Left ventricle myocardium superior (tissue), 1 donor: ENCODE measurements at regions not wholly inside any gene's neighbourhood (a gene's known extent, or its start where the extent isn't known, plus 50 kb on each side); places are given as distances from the start of the nearest gene placed in this dataset.

Source experiments
- ATAC-seq: fragments of 200-7000 bp; cut with Tn5 transposase; one replicate; pipeline ENCODE4 v1.9.1; 2020; ENCODE audit warnings: mild to moderate bottlenecking, moderate library complexity
- DNase-seq: peaks from one replicate; pipeline ENCODE4 v3.0.0-alpha.2; 2020
- intact Hi-C: fragments of 100-400 bp; cut with micrococcal nuclease; formaldehyde crosslinking; loops from one replicate; pipeline ENCODE4 v1.11.0; 2022
- donor health status: DM: no; HTN: yes; CAD: no; lungs with severe emphysema.

- ATAC-seq (no peak), DNase-seq (no peak)
- intact Hi-C loops = no loop called here
Measured at GRCh38 chr12:98351089-98351488, 164.3 kb upstream of the TMPO start.

- intact Hi-C loops = no loop called here
- no peak for DNase-seq
- no peak for ATAC-seq
Measured at GRCh38 chr12:98351784-98352183, 163.6 kb upstream of the TMPO start.

GRCh38 chr12:98352218-98352811, 163.1 kb upstream of the TMPO start:
- ATAC-seq = no peak
- intact Hi-C loops = no loop called here

GRCh38 chr12:98352835-98353234, 162.6 kb upstream of the TMPO start:
- ATAC-seq = no peak
- DNase-seq = no peak
- intact Hi-C loops = no loop called here

More at GRCh38 chr12:98352218-98352811, 163.1 kb upstream of the TMPO start:
- no peak for DNase-seq

GRCh38 chr12:98354520-98355035, 160.8 kb upstream of the TMPO start:
- DNase-seq (no peak), ATAC-seq (no peak)
- intact Hi-C loops = no loop called here

- ATAC-seq = no peak
- no peak for DNase-seq
- intact Hi-C loops = no loop called here
Measured at GRCh38 chr12:98355322-98355721, 160.1 kb upstream of the TMPO start.

GRCh38 chr12:98355933-98356332, 159.5 kb upstream of the TMPO start:
- no peak for ATAC-seq
- DNase-seq = no peak
- intact Hi-C loops = no loop called here

GRCh38 chr12:98358144-98358543, 157.2 kb upstream of the TMPO start:
- DNase-seq (no peak), ATAC-seq (no peak)
- intact Hi-C loops = no loop called here

GRCh38 chr12:98359856-98360255, 155.5 kb upstream of the TMPO start:
- intact Hi-C loops = no loop called here
- no peak for DNase-seq
- ATAC-seq = no peak

GRCh38 chr12:98360401-98360800, 155.0 kb upstream of the TMPO start:
- ATAC-seq (no peak), DNase-seq (no peak)
- intact Hi-C loops = no loop called here

- DNase-seq (no peak), ATAC-seq (no peak)
- intact Hi-C loops = no loop called here
Measured at GRCh38 chr12:98369581-98369980, 145.8 kb upstream of the TMPO start.

GRCh38 chr12:98370976-98371375, 144.4 kb upstream of the TMPO start:
- DNase-seq = no peak
- intact Hi-C loops = no loop called here
- no peak for ATAC-seq

- no peak for DNase-seq
- no peak for ATAC-seq
- intact Hi-C loops = no loop called here
Measured at GRCh38 chr12:98371419-98371818, 144.0 kb upstream of the TMPO start.

GRCh38 chr12:98372340-98373024, 142.9 kb upstream of the TMPO start:
- no peak for ATAC-seq
- intact Hi-C loops = no loop called here
- no peak for DNase-seq

- intact Hi-C loops = no loop called here
- DNase-seq = no peak
- ATAC-seq = no peak
Measured at GRCh38 chr12:98373025-98373554, 142.3 kb upstream of the TMPO start.

- no peak for DNase-seq
- no peak for ATAC-seq
- intact Hi-C loops = no loop called here
Measured at GRCh38 chr12:98374007-98374406, 141.4 kb upstream of the TMPO start.

- intact Hi-C loops = no loop called here
- no peak for ATAC-seq
Measured at GRCh38 chr12:98379106-98379505, 136.3 kb upstream of the TMPO start.

GRCh38 chr12:98385641-98386040, 129.7 kb upstream of the TMPO start:
- no peak for DNase-seq
- intact Hi-C loops = no loop called here
- no peak for ATAC-seq

More at GRCh38 chr12:98379106-98379505, 136.3 kb upstream of the TMPO start:
- DNase-seq = no peak

- intact Hi-C loops = no loop called here
- ATAC-seq (no peak), DNase-seq (no peak)
Measured at GRCh38 chr12:98387444-98387843, 127.9 kb upstream of the TMPO start.

GRCh38 chr12:98388126-98388525, 127.3 kb upstream of the TMPO start:
- ATAC-seq (no peak), DNase-seq (no peak)
- intact Hi-C loops = no loop called here

GRCh38 chr12:98389593-98389992, 125.8 kb upstream of the TMPO start:
- no peak for DNase-seq
- no peak for ATAC-seq
- intact Hi-C loops = no loop called here
